Fibroblast of the aortic adventitia (primary cell): ENCODE measurements at regions not wholly inside any gene's neighbourhood (a gene's known extent, or its start where the extent isn't known, plus 50 kb on each side); places are given as distances from the start of the nearest gene placed in this dataset.

Experiments
- DNase-seq: peaks from one replicate; pipeline ENCODE4 v3.0.0-alpha.2; 2010; ENCODE audit warnings: low read depth
- H3K4me3 ChIP-seq: 2 replicates; pipeline ENCODE4 v1.5.1; 2011; ENCODE audit warnings: low read depth, mild to moderate bottlenecking, control low read depth, low read length, moderate library complexity
- TF ChIP-seq, protein P1 (sequence below): IDR thresholded peaks from 2 replicates; pipeline ENCODE4 v1.5.1; 2011; ENCODE audit warnings: mild to moderate bottlenecking, low read length, control low read depth, inconsistent platforms; ENCODE audit not compliant: insufficient read depth

DNA sequence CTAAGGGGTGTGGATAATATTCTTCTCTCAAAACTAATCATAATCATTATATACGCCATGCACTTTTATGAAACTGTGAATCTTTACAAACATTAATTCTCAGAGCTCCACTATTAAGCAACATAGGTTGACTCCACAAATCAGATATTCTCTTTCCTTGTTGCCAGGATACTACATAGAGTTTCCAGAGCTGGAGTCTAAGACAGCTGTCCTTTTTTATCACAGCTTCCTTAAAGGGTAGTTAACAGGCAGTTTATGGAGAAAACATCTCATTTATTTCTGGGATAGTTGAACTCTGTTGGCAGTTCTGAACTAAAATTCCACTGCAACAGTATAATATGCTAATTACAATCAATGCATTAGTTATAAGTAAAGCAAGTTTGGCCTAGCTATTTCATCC, 152.1 kb upstream of the PPP1R2C start:
- no peak for DNase-seq
- H3K4me3 ChIP-seq = no peak overlapping the region
- TF ChIP-seq, protein P1, sequence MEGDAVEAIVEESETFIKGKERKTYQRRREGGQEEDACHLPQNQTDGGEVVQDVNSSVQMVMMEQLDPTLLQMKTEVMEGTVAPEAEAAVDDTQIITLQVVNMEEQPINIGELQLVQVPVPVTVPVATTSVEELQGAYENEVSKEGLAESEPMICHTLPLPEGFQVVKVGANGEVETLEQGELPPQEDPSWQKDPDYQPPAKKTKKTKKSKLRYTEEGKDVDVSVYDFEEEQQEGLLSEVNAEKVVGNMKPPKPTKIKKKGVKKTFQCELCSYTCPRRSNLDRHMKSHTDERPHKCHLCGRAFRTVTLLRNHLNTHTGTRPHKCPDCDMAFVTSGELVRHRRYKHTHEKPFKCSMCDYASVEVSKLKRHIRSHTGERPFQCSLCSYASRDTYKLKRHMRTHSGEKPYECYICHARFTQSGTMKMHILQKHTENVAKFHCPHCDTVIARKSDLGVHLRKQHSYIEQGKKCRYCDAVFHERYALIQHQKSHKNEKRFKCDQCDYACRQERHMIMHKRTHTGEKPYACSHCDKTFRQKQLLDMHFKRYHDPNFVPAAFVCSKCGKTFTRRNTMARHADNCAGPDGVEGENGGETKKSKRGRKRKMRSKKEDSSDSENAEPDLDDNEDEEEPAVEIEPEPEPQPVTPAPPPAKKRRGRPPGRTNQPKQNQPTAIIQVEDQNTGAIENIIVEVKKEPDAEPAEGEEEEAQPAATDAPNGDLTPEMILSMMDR = no peak

DNA sequence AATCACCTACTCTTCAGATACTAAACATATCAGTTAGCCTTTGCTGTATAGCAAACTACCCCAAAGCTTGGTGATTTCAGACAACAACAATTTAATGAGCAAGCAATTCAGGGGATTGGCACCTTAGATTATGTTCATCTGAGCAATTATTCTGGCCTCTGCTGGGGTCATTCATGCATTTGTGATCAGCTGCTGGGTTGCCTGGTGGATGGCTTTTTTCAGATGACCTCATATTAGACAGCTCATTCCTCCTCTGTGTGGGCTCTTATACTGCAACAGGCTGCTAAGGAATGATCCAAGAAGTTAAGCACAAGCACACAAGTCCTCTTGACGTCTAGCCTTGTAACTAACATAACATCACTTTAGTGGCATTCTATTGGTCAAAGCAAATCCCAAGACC, 153.0 kb upstream of the PPP1R2C start:
- no peak for DNase-seq
- TF ChIP-seq, protein P1 = no peak
- no peak overlapping the region for H3K4me3 ChIP-seq

DNA sequence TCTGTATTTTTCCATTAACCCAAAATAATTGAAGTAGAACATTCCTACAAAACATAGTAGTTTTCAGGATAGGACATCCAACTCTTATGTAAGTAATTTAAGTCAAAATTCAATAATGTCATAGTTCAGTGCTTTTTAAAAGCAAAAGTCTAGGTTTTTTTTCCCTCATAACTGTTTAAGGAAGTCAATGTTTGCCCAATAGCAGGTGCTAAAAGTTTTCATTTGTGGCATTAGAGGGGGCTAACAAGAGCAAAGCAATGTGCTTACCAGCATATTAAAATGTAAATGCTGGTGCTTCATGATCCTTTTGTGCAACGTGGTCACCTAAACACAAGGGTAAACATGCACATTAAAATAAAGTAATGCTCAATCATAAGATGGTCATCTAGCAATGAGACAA, 155.2 kb upstream of the PPP1R2C start:
- DNase-seq = no peak
- H3K4me3 ChIP-seq = no peak overlapping the region

DNA sequence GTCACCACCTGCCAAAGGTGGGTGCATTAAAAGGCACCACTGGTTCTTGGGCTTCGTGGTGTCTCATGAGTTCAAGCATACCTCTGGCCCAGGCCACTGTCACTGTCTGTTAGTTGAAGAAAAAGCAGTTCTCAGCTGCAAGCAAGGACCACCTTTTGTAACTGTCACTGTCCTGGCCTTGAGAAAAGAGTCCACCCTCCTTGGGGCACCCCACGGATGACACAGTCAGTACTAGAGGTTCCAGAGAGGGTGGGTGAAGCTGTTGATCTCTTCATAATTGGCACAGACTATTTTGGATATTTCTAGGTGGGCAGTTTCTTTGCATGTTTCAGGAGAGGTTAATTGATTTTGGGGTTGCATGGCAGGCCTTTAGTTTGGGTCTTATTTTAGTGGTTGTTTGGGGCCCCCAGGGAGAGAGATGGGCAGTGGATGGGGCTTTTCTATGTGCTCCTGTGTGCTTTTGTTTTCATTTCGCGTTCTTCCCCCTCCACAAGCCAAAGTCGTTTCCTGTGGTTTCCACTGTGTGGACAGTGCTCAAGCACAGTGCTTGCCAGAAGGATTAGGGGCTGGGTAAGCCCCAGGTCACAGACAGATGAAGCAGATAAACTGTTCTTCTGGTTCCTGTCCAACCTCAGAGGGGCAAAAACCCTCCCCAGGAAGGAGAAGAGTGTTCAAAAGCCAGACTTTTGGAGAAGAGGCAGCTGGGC, 156.2 kb upstream of the PPP1R2C start:
- TF ChIP-seq, protein P1 = no peak
- DNase-seq = no peak
- no peak overlapping the region for H3K4me3 ChIP-seq

More for the DNA sequence above, 155.2 kb upstream of the PPP1R2C start:
- TF ChIP-seq, protein P1 = no peak

DNA sequence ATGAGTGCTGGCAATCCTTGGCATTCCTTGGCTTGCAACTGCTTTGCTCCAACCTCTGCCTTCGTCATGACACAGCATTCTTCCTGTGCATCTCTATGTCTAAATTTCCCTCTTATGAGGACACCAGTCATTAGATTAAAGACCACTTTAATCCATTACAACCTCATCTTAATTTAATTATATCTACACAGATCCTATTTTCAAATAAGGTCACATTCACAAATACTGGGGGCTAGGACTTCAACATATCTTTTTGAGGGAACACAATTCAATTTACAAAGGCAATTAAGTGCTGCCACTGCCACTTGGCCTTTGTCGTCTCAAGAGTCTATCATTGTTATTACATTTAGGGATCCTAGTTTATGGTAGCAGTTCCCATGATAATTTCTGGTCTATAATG, 163.7 kb upstream of the PPP1R2C start:
- no peak overlapping the region for H3K4me3 ChIP-seq

DNA sequence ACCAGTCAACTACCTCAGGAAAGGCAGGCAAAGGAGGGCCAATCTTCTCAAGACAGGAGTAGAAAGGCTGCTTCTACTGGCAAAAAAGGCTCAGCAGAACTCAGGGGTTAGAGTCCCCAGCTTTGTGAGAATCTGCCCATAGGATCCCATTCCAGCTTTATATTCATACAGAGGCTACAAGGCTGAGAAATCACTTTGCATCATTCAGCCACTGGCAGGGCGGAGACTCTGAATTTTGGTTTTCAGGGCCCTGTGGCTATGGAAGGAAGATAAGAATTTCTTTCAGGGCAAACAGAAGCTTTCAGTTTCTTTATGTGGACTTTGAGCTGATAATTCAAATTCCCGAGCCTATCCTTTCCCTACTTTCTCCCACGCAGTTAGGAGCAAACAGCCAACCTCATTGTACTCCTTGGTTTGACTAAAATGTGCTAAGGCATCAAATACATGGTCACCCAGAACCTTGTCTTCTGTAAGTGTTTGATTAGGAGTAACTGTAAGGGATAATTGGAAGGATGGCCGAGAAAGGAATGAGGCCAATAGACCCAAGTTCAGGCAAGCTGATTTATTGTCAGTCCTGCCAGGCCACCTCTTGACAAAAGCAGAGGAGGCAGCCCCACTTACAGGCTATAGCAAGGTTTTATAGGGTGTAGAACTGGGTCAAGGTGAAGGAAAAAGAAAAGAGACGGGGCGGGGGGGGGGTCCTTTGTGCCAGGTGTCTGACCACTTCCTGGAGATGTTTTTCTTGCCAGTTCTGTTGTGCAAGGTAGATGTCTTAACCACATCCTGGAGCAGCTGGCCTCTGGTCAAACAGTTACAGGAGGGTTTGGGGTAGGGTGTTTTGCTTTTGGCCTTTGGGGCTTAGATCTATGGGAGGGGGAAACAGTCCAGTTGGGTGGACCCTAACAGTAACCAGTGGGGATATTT, 165.3 kb upstream of the PPP1R2C start:
- TF ChIP-seq, protein P1 = no peak
- no peak for DNase-seq
- no peak overlapping the region for H3K4me3 ChIP-seq

More for the DNA sequence above, 163.7 kb upstream of the PPP1R2C start:
- DNase-seq = no peak
- TF ChIP-seq, protein P1 = no peak
